ENCODE measurements at regions not wholly inside any gene's neighbourhood (a gene's known extent, or its start where the extent isn't known, plus 50 kb on each side); places are given as distances from the start of the nearest gene placed in this dataset.

DNA sequence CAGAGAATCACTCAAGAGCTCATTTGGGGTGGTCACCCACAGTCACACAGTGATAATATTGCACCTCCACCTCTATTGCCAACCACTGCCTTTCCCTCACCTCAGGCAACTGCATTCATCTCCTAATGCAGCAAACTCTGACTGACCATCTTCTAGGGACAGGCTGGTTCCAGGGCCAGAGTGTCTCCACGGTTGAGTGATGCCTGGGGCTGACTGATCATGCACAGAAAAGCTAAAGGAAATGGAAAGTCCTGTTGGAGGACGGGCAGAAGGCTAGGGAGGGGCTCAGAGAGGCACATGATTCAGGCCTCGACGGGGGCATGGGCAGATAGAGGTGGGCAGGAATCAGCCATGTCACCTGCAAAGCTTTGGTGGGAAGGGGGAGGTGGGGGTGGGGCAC lies 127.1 kb upstream of the TNS3 start:
- TF ChIP-seq RFX5 (IDR thresholded peaks at IDR 0.05; ENCODE audit: low read length) (no peak), SIN3A (IDR thresholded peaks at IDR 0.05; ENCODE audit: borderline replicate concordance, low read depth, low read length) (no peak), CTCF (IDR thresholded peaks at IDR 0.05) (no peak), GABPA (IDR thresholded peaks at IDR 0.05; ENCODE audit: low read depth) (no peak), MEF2A (IDR thresholded peaks at IDR 0.05; ENCODE audit: borderline replicate concordance, low read depth) (no peak), TAF1 (IDR thresholded peaks at IDR 0.05; ENCODE audit: borderline replicate concordance, low read depth, low read length) (no peak), ELF1 (IDR thresholded peaks at IDR 0.05) (no peak), YY1 (IDR thresholded peaks at IDR 0.05; ENCODE audit: low read depth) (no peak), JUND (IDR thresholded peaks at IDR 0.05) (no peak), FOXM1 (IDR thresholded peaks at IDR 0.05; ENCODE audit: low read depth) (no peak), SMC3 (IDR thresholded peaks at IDR 0.05; ENCODE audit: low read depth, low read length) (no peak), MAX (IDR thresholded peaks at IDR 0.05; ENCODE audit: low read depth) (no peak)

All from SK-N-SH (cell line).